ENCODE measurements at regions not wholly inside any gene's neighbourhood (a gene's known extent, or its start where the extent isn't known, plus 50 kb on each side); places are given as distances from the start of the nearest gene placed in this dataset.

- peak; percentile 47 to 65 (median 61) for TF ChIP-seq CTCF (IDR thresholded peaks at IDR 0.05)
- TF ChIP-seq POLR2A (IDR thresholded peaks at IDR 0.05) = no peak
Observed at GRCh38 chr2:153163055-153163454, 315.5 kb downstream of the RPRM start.
